OCI-LY1 (cell line): ENCODE measurements at regions not wholly inside any gene's neighbourhood (a gene's known extent, or its start where the extent isn't known, plus 50 kb on each side); places are given as distances from the start of the nearest gene placed in this dataset.

ENCODE experiments used
- CTCF ChIP-seq: fragments of 200-600 bp; sonication (generic), shearing (Covaris generic); IDR thresholded peaks from 2 replicates; pipeline ENCODE4 v1.5.1; 2017; ENCODE audit warnings: mild to moderate bottlenecking, antibody characterized with exemption, low read length, moderate library complexity, mixed read lengths
- EZH2 ChIP-seq: fragments of 200-600 bp; sonication (generic), shearing (Covaris generic); IDR thresholded peaks from 2 replicates; pipeline ENCODE4 v1.8.0; 2017; ENCODE audit warnings: borderline replicate concordance, mixed run types, mild to moderate bottlenecking, antibody characterized with exemption, low read length, moderate library complexity, mixed read lengths

GRCh38 chr7:17523813-17524739 is 225.6 kb downstream of the AHR start:
- TF ChIP-seq CTCF (no peak), EZH2 (no peak)
